Esophagus muscularis mucosa (tissue), 3 donors: ENCODE measurements at regions not wholly inside any gene's neighbourhood (a gene's known extent, or its start where the extent isn't known, plus 50 kb on each side); places are given as distances from the start of the nearest gene placed in this dataset.

Experiments
- POLR2A ChIP-seq: fragments of 450-650 bp; IDR thresholded peaks from one replicate; pipeline ENCODE4 v1.6.1; 2017; ENCODE audit warnings: antibody characterized with exemption, moderate library complexity, mild to moderate bottlenecking, low read depth
- POLR2AphosphoS5 ChIP-seq, 2 donors: sonication (generic); formaldehyde crosslinking; IDR thresholded peaks; one replicate each; pipeline ENCODE4 v1.6.1; 2017; ENCODE audit warnings: antibody characterized with exemption in 2 of 2
- TF ChIP-seq, protein P1 (sequence below), 3 experiments: fragments of 200-600 bp in 2 of 3; fragments of 450-650 bp in 1 of 3; sonication (generic) in 2 of 3; IDR thresholded peaks; one replicate each; pipeline ENCODE4 v1.5.1; 2017 to 2019; ENCODE audit warnings: antibody characterized with exemption in 3 of 3, mild to moderate bottlenecking in 2 of 3, moderate library complexity in 1 of 3

GRCh38 chr7:46566097-46566774 lies 645.2 kb upstream of the IGFBP3 start:
- TF ChIP-seq POLR2A, result no peak
- TF ChIP-seq, protein P1, sequence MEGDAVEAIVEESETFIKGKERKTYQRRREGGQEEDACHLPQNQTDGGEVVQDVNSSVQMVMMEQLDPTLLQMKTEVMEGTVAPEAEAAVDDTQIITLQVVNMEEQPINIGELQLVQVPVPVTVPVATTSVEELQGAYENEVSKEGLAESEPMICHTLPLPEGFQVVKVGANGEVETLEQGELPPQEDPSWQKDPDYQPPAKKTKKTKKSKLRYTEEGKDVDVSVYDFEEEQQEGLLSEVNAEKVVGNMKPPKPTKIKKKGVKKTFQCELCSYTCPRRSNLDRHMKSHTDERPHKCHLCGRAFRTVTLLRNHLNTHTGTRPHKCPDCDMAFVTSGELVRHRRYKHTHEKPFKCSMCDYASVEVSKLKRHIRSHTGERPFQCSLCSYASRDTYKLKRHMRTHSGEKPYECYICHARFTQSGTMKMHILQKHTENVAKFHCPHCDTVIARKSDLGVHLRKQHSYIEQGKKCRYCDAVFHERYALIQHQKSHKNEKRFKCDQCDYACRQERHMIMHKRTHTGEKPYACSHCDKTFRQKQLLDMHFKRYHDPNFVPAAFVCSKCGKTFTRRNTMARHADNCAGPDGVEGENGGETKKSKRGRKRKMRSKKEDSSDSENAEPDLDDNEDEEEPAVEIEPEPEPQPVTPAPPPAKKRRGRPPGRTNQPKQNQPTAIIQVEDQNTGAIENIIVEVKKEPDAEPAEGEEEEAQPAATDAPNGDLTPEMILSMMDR (IDR thresholded peaks at IDR 0.05), result no peak
- no peak for TF ChIP-seq POLR2AphosphoS5 (IDR thresholded peaks at IDR 0.05)
